HL-60 (cell line): ENCODE measurements at regions not wholly inside any gene's neighbourhood (a gene's known extent, or its start where the extent isn't known, plus 50 kb on each side); places are given as distances from the start of the nearest gene placed in this dataset.

ENCODE experiments used
- DNase-seq, 2 experiments: peaks; one replicate each; pipeline ENCODE4 v3.0.0-alpha.2; 2010 to 2020; ENCODE audit warnings: low read depth in 1 of 2, low spot score in 1 of 2
- H3K27ac ChIP-seq: fragments of 250-450 bp; sonication (Bioruptor Pico); replicated peaks from 2 replicates; pipeline ENCODE4 v1.5.1; 2020; ENCODE audit warnings: mild to moderate bottlenecking, moderate library complexity
- H3K27me3 ChIP-seq: fragments of 250-450 bp; sonication (Bioruptor Pico); 2 replicates; pipeline ENCODE4 v1.5.1; 2021; ENCODE audit warnings: mild to moderate bottlenecking, moderate library complexity; ENCODE audit not compliant: insufficient read depth, poor library complexity, severe bottlenecking
- H3K4me3 ChIP-seq: replicated peaks from 2 replicates; pipeline ENCODE4 v1.5.1; 2011; ENCODE audit warnings: mild to moderate bottlenecking, control low read depth, low read length; ENCODE audit not compliant: insufficient read depth
- CTCF ChIP-seq: IDR thresholded peaks from one replicate; pipeline ENCODE4 v1.5.1; 2011; ENCODE audit warnings: low read length, control low read depth, inconsistent platforms; ENCODE audit not compliant: insufficient read depth
- GABPA ChIP-seq: IDR thresholded peaks from 2 replicates; pipeline ENCODE4 v1.6.1; 2012; ENCODE audit warnings: low read depth
- POLR2AphosphoS5 ChIP-seq: IDR thresholded peaks from 2 replicates; pipeline ENCODE4 v1.6.1; 2012; ENCODE audit warnings: low read depth
- REST ChIP-seq: IDR thresholded peaks from 2 replicates; pipeline ENCODE4 v1.6.1; 2012; ENCODE audit warnings: low read depth; ENCODE audit not compliant: insufficient replicate concordance
- SPI1 ChIP-seq: IDR thresholded peaks from 2 replicates; pipeline ENCODE4 v1.6.1; 2012; ENCODE audit warnings: low read depth, mild to moderate bottlenecking, borderline replicate concordance

GRCh38 chr21:20698585-20698984 lies 299.6 kb upstream of the NCAM2 start:
- H3K27me3 ChIP-seq, result no peaks in the 10 kb centered on the region
- H3K27ac ChIP-seq, result no peak overlapping the region
- TF ChIP-seq SPI1, result no peak
- no peak for TF ChIP-seq REST
- TF ChIP-seq GABPA, result no peak
- no peak for TF ChIP-seq CTCF
- TF ChIP-seq POLR2AphosphoS5, result no peak
- no peak overlapping the region for H3K4me3 ChIP-seq
- no peak for DNase-seq

GRCh38 chr21:20701235-20701634 lies 297.0 kb upstream of the NCAM2 start:
- Histone ChIP-seq H3K27me3 (no peaks in the 10 kb centered on the region), H3K27ac (no peak overlapping the region), H3K4me3 (no peak overlapping the region)
- TF ChIP-seq POLR2AphosphoS5 (no peak), GABPA (no peak), REST (no peak), SPI1 (no peak), CTCF (no peak)
- no peak for DNase-seq

GRCh38 chr21:20703112-20703767 lies 295.0 kb upstream of the NCAM2 start:
- no peak overlapping the region for H3K27ac ChIP-seq
- TF ChIP-seq POLR2AphosphoS5 (no peak), SPI1 (no peak), GABPA (no peak), CTCF (no peak), REST (no peak)
- no peak overlapping the region for H3K4me3 ChIP-seq
- H3K27me3 ChIP-seq, result no peaks in the 10 kb centered on the region
- DNase-seq, result no peak
